Central memory CD8-positive, alpha-beta T cell (primary cell): ENCODE measurements at regions not wholly inside any gene's neighbourhood (a gene's known extent, or its start where the extent isn't known, plus 50 kb on each side); places are given as distances from the start of the nearest gene placed in this dataset.
A peak's percentile ranks its signal among the peaks of the same experiment; 100 is the strongest.
"Not testable (repeated sequence)": the region's sequence is repeated elsewhere in the genome, so short reads cannot be mapped to it uniquely, and the experiment has no call there.

Experiments used
- ATAC-seq: fragments of 150-1000 bp; cut with Tn5 transposase; replicated peaks from 2 replicates; pipeline ENCODE4 v1.10.0; 2022; ENCODE audit warnings: mild to moderate bottlenecking, moderate FRiP score, moderate number of reproducible peaks; ENCODE audit not compliant: poor library complexity, severe bottlenecking; ENCODE audit errors: extremely low read depth
- DNase-seq, 2 donors: peaks; one replicate each; pipeline ENCODE4 v3.0.0; 2021; ENCODE audit warnings: low spot score in 2 of 2
- H3K27ac Mint-ChIP-seq: one replicate; pipeline ENCODE4 v1.8.0; 2022; ENCODE audit warnings: low read depth, mild to moderate bottlenecking, moderate library complexity, mixed read lengths
- H3K27me3 Mint-ChIP-seq: one replicate; pipeline ENCODE4 v1.8.0; 2022; ENCODE audit warnings: mixed read lengths
- H3K36me3 Mint-ChIP-seq: one replicate; pipeline ENCODE4 v1.8.0; 2022; ENCODE audit warnings: mild to moderate bottlenecking, moderate library complexity, mixed read lengths; ENCODE audit not compliant: insufficient read depth
- H3K4me1 Mint-ChIP-seq: one replicate; pipeline ENCODE4 v1.8.0; 2022; ENCODE audit warnings: mixed read lengths
- H3K4me3 Mint-ChIP-seq: one replicate; pipeline ENCODE4 v1.8.0; 2022; ENCODE audit warnings: mild to moderate bottlenecking, moderate library complexity, mixed read lengths
- H3K9me3 Mint-ChIP-seq: one replicate; pipeline ENCODE4 v1.8.0; 2022; ENCODE audit warnings: mixed read lengths

- not testable (repeated sequence) for H3K27ac Mint-ChIP-seq, H3K36me3 Mint-ChIP-seq, H3K9me3 Mint-ChIP-seq, H3K4me3 Mint-ChIP-seq, DNase-seq, H3K27me3 Mint-ChIP-seq, ATAC-seq
- H3K4me1 Mint-ChIP-seq: peaks cover 24% of the 10 kb centered on the region
These were observed 64.5 kb upstream of the CEP85L start for GRCh38 chr6:118715907-118716306.

GRCh38 chr6:118715376-118715775 lies 64.0 kb upstream of the CEP85L start:
- Mint-ChIP-seq H3K27ac (no peak overlapping the region), H3K9me3 (no peaks in the 10 kb centered on the region), H3K36me3 (no peaks in the 10 kb centered on the region), H3K27me3 (no peaks in the 10 kb centered on the region), H3K4me3 (no peak overlapping the region), H3K4me1 (peaks cover 28% of the 10 kb centered on the region)
- DNase-seq (no peak), ATAC-seq (no peak)

GRCh38 chr6:118714756-118715155 lies 63.4 kb upstream of the CEP85L start:
- Mint-ChIP-seq H3K27ac (no peak overlapping the region), H3K36me3 (peaks cover 3% of the 10 kb centered on the region), H3K4me3 (no peak overlapping the region), H3K4me1 (peaks cover 22% of the 10 kb centered on the region), H3K27me3 (no peaks in the 10 kb centered on the region), H3K9me3 (no peaks in the 10 kb centered on the region)
- DNase-seq: no peak
- no peak for ATAC-seq

- Mint-ChIP-seq H3K27ac (no peak overlapping the region), H3K27me3 (no peaks in the 10 kb centered on the region), H3K4me1 (peaks cover 30% of the 10 kb centered on the region), H3K9me3 (no peaks in the 10 kb centered on the region), H3K4me3 (no peak overlapping the region), H3K36me3 (peaks cover 15% of the 10 kb centered on the region)
- ATAC-seq: no peak
- no peak for DNase-seq
These were observed 61.6 kb upstream of the CEP85L start for GRCh38 chr6:118712969-118713368.

GRCh38 chr6:118710616-118711015 lies 59.2 kb upstream of the CEP85L start:
- H3K4me1 Mint-ChIP-seq: peaks cover 52% of the 10 kb centered on the region
- H3K36me3 Mint-ChIP-seq: peaks cover 24% of the 10 kb centered on the region
- H3K4me3 Mint-ChIP-seq: no peak overlapping the region
- ATAC-seq: no peak
- H3K27me3 Mint-ChIP-seq: no peaks in the 10 kb centered on the region
- no peak for DNase-seq
- no peaks in the 10 kb centered on the region for H3K9me3 Mint-ChIP-seq
- H3K27ac Mint-ChIP-seq: peak overlapping the region; percentile 7

- DNase-seq (peak; percentile 33 to 63), ATAC-seq (peak; percentile 97)
- H3K4me3 Mint-ChIP-seq: peak overlapping the region; percentile 94
- no peaks in the 10 kb centered on the region for H3K9me3 Mint-ChIP-seq
- H3K27me3 Mint-ChIP-seq: no peaks in the 10 kb centered on the region
- H3K4me1 Mint-ChIP-seq: peaks cover 59% of the 10 kb centered on the region
- H3K27ac Mint-ChIP-seq: peak overlapping the region; percentile 95
- H3K36me3 Mint-ChIP-seq: peaks cover 26% of the 10 kb centered on the region
These were observed 58.5 kb upstream of the CEP85L start for GRCh38 chr6:118709859-118710350.

- peak overlapping the region; percentile 95 for H3K27ac Mint-ChIP-seq
- H3K4me1 Mint-ChIP-seq: peaks cover 63% of the 10 kb centered on the region
- H3K27me3 Mint-ChIP-seq: no peaks in the 10 kb centered on the region
- peaks cover 27% of the 10 kb centered on the region for H3K36me3 Mint-ChIP-seq
- no peaks in the 10 kb centered on the region for H3K9me3 Mint-ChIP-seq
- DNase-seq: no peak
- no peak for ATAC-seq
- peak overlapping the region; percentile 94 for H3K4me3 Mint-ChIP-seq
These were observed 57.4 kb upstream of the CEP85L start for GRCh38 chr6:118708744-118709143.

- Mint-ChIP-seq H3K9me3 (no peaks in the 10 kb centered on the region), H3K4me3 (peak overlapping the region; percentile 94), H3K36me3 (peaks cover 27% of the 10 kb centered on the region), H3K27ac (peak overlapping the region; percentile 95), H3K4me1 (peaks cover 61% of the 10 kb centered on the region), H3K27me3 (no peaks in the 10 kb centered on the region)
- DNase-seq: no peak
- ATAC-seq: no peak
These were observed 56.7 kb upstream of the CEP85L start for GRCh38 chr6:118708055-118708454.

- DNase-seq: no peak
- Mint-ChIP-seq H3K36me3 (peaks cover 31% of the 10 kb centered on the region), H3K27ac (peak overlapping the region; percentile 95), H3K9me3 (no peaks in the 10 kb centered on the region), H3K4me1 (peaks cover 57% of the 10 kb centered on the region), H3K27me3 (no peaks in the 10 kb centered on the region), H3K4me3 (peak overlapping the region; percentile 61)
- ATAC-seq: no peak
These were observed 55.3 kb upstream of the CEP85L start for GRCh38 chr6:118706702-118707101.

GRCh38 chr6:118705544-118706491 lies 54.4 kb upstream of the CEP85L start:
- H3K9me3 Mint-ChIP-seq: no peaks in the 10 kb centered on the region
- ATAC-seq: no peak
- peak overlapping the region; percentile 95 for H3K27ac Mint-ChIP-seq
- peaks cover 63% of the 10 kb centered on the region for H3K4me1 Mint-ChIP-seq
- H3K27me3 Mint-ChIP-seq: no peaks in the 10 kb centered on the region
- H3K36me3 Mint-ChIP-seq: peaks cover 31% of the 10 kb centered on the region
- no peak for DNase-seq
- peak overlapping the region; percentile 61 for H3K4me3 Mint-ChIP-seq

- peak overlapping the region; percentile 69 for H3K27ac Mint-ChIP-seq
- H3K4me3 Mint-ChIP-seq: peak overlapping the region; percentile 61
- no peaks in the 10 kb centered on the region for H3K9me3 Mint-ChIP-seq
- DNase-seq: no peak
- H3K36me3 Mint-ChIP-seq: peaks cover 32% of the 10 kb centered on the region
- H3K4me1 Mint-ChIP-seq: peaks cover 69% of the 10 kb centered on the region
- no peak for ATAC-seq
- H3K27me3 Mint-ChIP-seq: no peaks in the 10 kb centered on the region
These were observed 53.5 kb upstream of the CEP85L start for GRCh38 chr6:118704915-118705314.

GRCh38 chr6:118701260-118701659 lies 49.9 kb upstream of the CEP85L start:
- not testable (repeated sequence) for H3K27me3 Mint-ChIP-seq, DNase-seq, ATAC-seq, H3K9me3 Mint-ChIP-seq, H3K27ac Mint-ChIP-seq, H3K4me3 Mint-ChIP-seq
- Mint-ChIP-seq H3K36me3 (peaks cover 14% of the 10 kb centered on the region), H3K4me1 (peaks cover 52% of the 10 kb centered on the region)
